Transverse colon (tissue), 4 donors: ENCODE measurements at regions not wholly inside any gene's neighbourhood (a gene's known extent, or its start where the extent isn't known, plus 50 kb on each side); places are given as distances from the start of the nearest gene placed in this dataset.

Source experiments
- DNase-seq: peaks from one replicate; pipeline ENCODE4 v3.0.0-alpha.2; 2019
- H3K27ac ChIP-seq, 4 donors: fragments of 200-600 bp; sonication (generic); 2 replicates each; pipeline ENCODE4 v1.5.1; 2016 to 2018; ENCODE audit warnings: inconsistent platforms in 4 of 4
- H3K27me3 ChIP-seq: fragments of 200-600 bp; sonication (generic); 2 replicates; pipeline ENCODE4 v1.5.1; 2017; ENCODE audit warnings: inconsistent platforms
- H3K36me3 ChIP-seq, 4 donors: fragments of 200-600 bp; sonication (generic); 2 replicates each; pipeline ENCODE4 v1.5.1; 2017 to 2019; ENCODE audit warnings: inconsistent platforms in 4 of 4
- H3K4me1 ChIP-seq, 4 donors: fragments of 200-600 bp; sonication (generic); 2 replicates each; pipeline ENCODE4 v1.5.1; 2017 to 2020; ENCODE audit warnings: inconsistent platforms in 4 of 4
- H3K4me3 ChIP-seq, 4 donors: fragments of 200-600 bp; sonication (generic); 1 replicate in 1 of 4; 2 replicates in 3 of 4; pipeline versions ENCODE4 v1.5.1 to v1.6.1; 2017 to 2019; ENCODE audit warnings: inconsistent platforms in 4 of 4
- H3K9me3 ChIP-seq, 2 donors: fragments of 200-600 bp; sonication (generic); 2 replicates each; pipeline ENCODE4 v1.5.1; 2017 to 2019; ENCODE audit warnings: inconsistent platforms in 2 of 2
- EP300 ChIP-seq: sonication (generic); formaldehyde crosslinking; IDR thresholded peaks from one replicate; pipeline ENCODE4 v1.6.1; 2017; ENCODE audit warnings: antibody characterized with exemption, low read depth
- POLR2A ChIP-seq: fragments of 450-650 bp; IDR thresholded peaks from one replicate; pipeline ENCODE4 v1.6.1; 2016; ENCODE audit warnings: antibody characterized with exemption, mild to moderate bottlenecking, moderate library complexity
- POLR2AphosphoS5 ChIP-seq, 3 donors: sonication (generic); formaldehyde crosslinking; IDR thresholded peaks; one replicate each; pipeline ENCODE4 v1.6.1; 2016; ENCODE audit warnings: antibody characterized with exemption in 3 of 3
- WGBS, 2 donors: methylation state at CpG; one replicate each; pipeline ENCODE4 v1.1.5; 2018; ENCODE audit warnings: low coverage in 1 of 2; 5-methylcytosine and 5-hydroxymethylcytosine counted together
- in situ Hi-C, 4 donors: fragments of 200-750 bp; cut with MboI; loops; one replicate each; pipeline versions ENCODE4 v1.15.0 to v1.15.1; 2017; ENCODE audit warnings: low sequenced_read_pairs in 3 of 4, low pct_ligation_motif_present in 1 of 4, low pct_unique_long_range_greater_than_20kb in 1 of 4
- intact Hi-C: fragments of 100-400 bp; cut with DNase I; formaldehyde crosslinking; loops from one replicate; pipeline ENCODE4 v1.15.1; 2023; ENCODE audit warnings: low total_unique reads
- TF ChIP-seq, protein P1 (sequence below), 5 experiments: fragments of 200-600 bp in 3 of 5; fragments of 450-650 bp in 2 of 5; sonication (generic) in 3 of 5; IDR thresholded peaks; 1 replicate in 2 of 5; 2 replicates in 3 of 5; pipeline ENCODE4 v1.5.1; 2016 to 2017; ENCODE audit warnings: antibody characterized with exemption in 5 of 5, inconsistent platforms in 3 of 5, mild to moderate bottlenecking in 2 of 5, moderate library complexity in 1 of 5

DNA sequence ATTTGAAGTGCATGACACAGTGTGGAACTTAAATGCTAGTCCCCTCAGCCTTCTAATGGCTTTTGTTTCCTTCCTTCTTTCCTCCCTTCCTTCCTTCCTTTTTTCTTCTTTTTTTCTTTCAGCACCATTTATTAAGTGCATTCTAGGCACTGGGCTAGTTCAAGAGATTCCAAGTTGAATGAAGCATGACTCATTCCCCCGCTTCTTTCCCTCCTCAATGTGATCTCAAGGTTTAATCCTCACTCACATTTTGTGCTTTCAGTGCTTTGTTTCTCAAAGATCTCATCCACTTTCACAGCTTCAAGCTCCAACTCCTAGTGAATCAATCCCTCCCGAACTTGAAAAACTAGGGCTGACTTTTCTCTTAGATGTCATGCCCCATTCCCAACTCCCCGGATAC, 90.1 kb downstream of the LBH start:
- Histone ChIP-seq H3K9me3 (no peaks in the 10 kb centered on the region), H3K4me1 (no peaks in the 10 kb centered on the region), H3K36me3 (no peaks in the 10 kb centered on the region), H3K27me3 (no peaks in the 10 kb centered on the region), H3K4me3 (no peak overlapping the region), H3K27ac (no peak overlapping the region)
- intact Hi-C loops, result no loop called here
- no peak for DNase-seq
- WGBS, 2 donors, result 68 to 74% methylated on average over 3 of the region's 3 CpGs
- in situ Hi-C loops, result no loop called here
- TF ChIP-seq, protein P1, sequence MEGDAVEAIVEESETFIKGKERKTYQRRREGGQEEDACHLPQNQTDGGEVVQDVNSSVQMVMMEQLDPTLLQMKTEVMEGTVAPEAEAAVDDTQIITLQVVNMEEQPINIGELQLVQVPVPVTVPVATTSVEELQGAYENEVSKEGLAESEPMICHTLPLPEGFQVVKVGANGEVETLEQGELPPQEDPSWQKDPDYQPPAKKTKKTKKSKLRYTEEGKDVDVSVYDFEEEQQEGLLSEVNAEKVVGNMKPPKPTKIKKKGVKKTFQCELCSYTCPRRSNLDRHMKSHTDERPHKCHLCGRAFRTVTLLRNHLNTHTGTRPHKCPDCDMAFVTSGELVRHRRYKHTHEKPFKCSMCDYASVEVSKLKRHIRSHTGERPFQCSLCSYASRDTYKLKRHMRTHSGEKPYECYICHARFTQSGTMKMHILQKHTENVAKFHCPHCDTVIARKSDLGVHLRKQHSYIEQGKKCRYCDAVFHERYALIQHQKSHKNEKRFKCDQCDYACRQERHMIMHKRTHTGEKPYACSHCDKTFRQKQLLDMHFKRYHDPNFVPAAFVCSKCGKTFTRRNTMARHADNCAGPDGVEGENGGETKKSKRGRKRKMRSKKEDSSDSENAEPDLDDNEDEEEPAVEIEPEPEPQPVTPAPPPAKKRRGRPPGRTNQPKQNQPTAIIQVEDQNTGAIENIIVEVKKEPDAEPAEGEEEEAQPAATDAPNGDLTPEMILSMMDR (IDR thresholded peaks at IDR 0.05), result no peak
- TF ChIP-seq POLR2A (no peak), POLR2AphosphoS5 (IDR thresholded peaks at IDR 0.05) (no peak), EP300 (no peak)

- in situ Hi-C loops, result no loop called here
Observed at GRCh38 chr2:30323499-30323898, 92.2 kb downstream of the LBH start.

GRCh38 chr2:30324245-30324908, 93.0 kb downstream of the LBH start:
- in situ Hi-C loops, result no loop called here
- Histone ChIP-seq H3K4me3 (no peak overlapping the region), H3K9me3 (no peaks in the 10 kb centered on the region), H3K27me3 (no peaks in the 10 kb centered on the region), H3K4me1 (no peaks in the 10 kb centered on the region), H3K36me3 (no peaks in the 10 kb centered on the region), H3K27ac (no peak overlapping the region)
- DNase-seq, result no peak
- TF ChIP-seq, protein P1 (IDR thresholded peaks at IDR 0.05), result no peak
- no peak for TF ChIP-seq POLR2A
- no peak for TF ChIP-seq POLR2AphosphoS5 (IDR thresholded peaks at IDR 0.05)
- no peak for TF ChIP-seq EP300
- 94% methylated on average over 4 of the region's 4 CpGs; no CpG with 5 or more reads in 1 of the 2 donors for WGBS, 2 donors
- intact Hi-C loops, result no loop called here

More at GRCh38 chr2:30323499-30323898, 92.2 kb downstream of the LBH start:
- no peak for DNase-seq
- intact Hi-C loops, result no loop called here
- Histone ChIP-seq H3K36me3 (no peaks in the 10 kb centered on the region), H3K4me3 (no peak overlapping the region), H3K27ac (no peak overlapping the region), H3K27me3 (no peaks in the 10 kb centered on the region), H3K4me1 (no peaks in the 10 kb centered on the region), H3K9me3 (no peaks in the 10 kb centered on the region)
- TF ChIP-seq, protein P1 (IDR thresholded peaks at IDR 0.05), result no peak
- TF ChIP-seq POLR2AphosphoS5 (IDR thresholded peaks at IDR 0.05) (no peak), POLR2A (no peak), EP300 (no peak)
- WGBS, 2 donors, result 88 to 98% methylated on average over 4 to 7 of the region's 7 CpGs

DNA sequence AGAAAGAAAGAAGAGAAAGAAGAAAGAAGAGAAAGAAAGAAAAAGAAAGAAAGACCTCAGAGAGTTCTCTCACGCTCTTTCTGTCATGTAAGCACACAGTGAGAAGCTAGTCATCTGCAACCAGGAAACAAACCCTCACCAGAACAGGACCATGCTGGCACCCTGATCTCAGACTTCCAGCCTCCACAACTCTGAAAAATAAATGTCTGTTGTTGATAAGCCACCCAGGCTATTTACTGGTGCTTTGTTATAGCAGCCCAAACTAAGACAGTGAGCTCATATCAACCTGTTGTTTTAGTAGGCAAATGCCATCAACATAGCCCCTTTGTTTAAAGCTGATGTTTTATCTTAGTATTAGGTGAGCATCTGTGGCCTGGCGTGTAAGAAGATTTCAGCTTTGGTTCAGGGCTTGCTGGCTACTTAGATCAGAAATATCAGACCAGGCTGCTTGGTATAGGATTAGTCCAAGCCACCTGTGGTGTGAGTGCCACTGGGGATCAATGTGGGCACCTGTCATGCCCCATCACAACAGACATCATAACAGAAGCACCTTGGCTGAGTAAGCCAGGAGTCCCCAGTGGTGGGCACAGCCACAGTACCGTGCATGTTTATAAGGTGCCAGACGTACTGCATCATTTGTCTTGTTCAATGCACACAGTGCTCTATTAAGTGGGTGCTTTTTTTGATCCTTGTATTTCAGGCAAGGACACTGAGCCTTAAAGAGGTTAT, 94.4 kb downstream of the LBH start:
- WGBS, 2 donors, result 56 to 91% methylated on average over 1 to 4 of the region's 4 CpGs
- no peaks in the 10 kb centered on the region for H3K27me3 ChIP-seq
- intact Hi-C loops, result no loop called here
- no peaks in the 10 kb centered on the region for H3K36me3 ChIP-seq
- no peaks in the 10 kb centered on the region for H3K4me1 ChIP-seq
- H3K27ac ChIP-seq, result no peak overlapping the region
- H3K4me3 ChIP-seq, result no peak overlapping the region
- H3K9me3 ChIP-seq, result no peaks in the 10 kb centered on the region
- no peak for DNase-seq
- in situ Hi-C loops, result no loop called here
- TF ChIP-seq, protein P1 (IDR thresholded peaks at IDR 0.05), result no peak
- TF ChIP-seq POLR2AphosphoS5 (IDR thresholded peaks at IDR 0.05) (no peak), EP300 (no peak), POLR2A (no peak)
